ENCODE measurements at regions not wholly inside any gene's neighbourhood (a gene's known extent, or its start where the extent isn't known, plus 50 kb on each side); places are given as distances from the start of the nearest gene placed in this dataset.

GRCh38 chr5:88140396-88140855, 128.2 kb downstream of the TMEM161B start:
- peak overlapping the region; percentile 87 for H3K4me2 ChIP-seq
- 23% methylated on average over 15 of the region's 15 CpGs for WGBS (ENCODE audit: missing lambda C conversion rate)
- peak overlapping the region; percentile 43 for H3K4me3 ChIP-seq
- ATAC-seq (no peak), DNase-seq (ENCODE audit: low read depth in 1 of 2, low spot score in 1 of 2) (peak in 1 of 2 experiments; percentile 15), FAIRE-seq (no peak)
- no peaks in the 10 kb centered on the region for H3K9me3 ChIP-seq
- ChIA-PET CTCF (interaction anchor here (0.7 to 1.5 kb wide), 5 partner anchors 17 to 550 kb away, joined by 3 to 6 read pairs (median 3); no protein-coding TSS in a partner anchor), POLR2A (no interaction called here)
- TF ChIP-seq HMGXB4 (CRISPR knock-in tag; IDR thresholded peaks at IDR 0.05; ENCODE audit: borderline replicate concordance) (no peak), CBX8 (IDR thresholded peaks at IDR 0.05) (peak; percentile 36; the same call in 1 of the 2 replicates)
- H3K27ac ChIP-seq: no peak overlapping the region
- H3K4me1 ChIP-seq: peaks cover 5% of the 10 kb centered on the region; the same call in 1 of the 3 replicates

GRCh38 chr5:88130211-88130815, 138.3 kb downstream of the TMEM161B start:
- H3K4me1 ChIP-seq: no peaks in the 10 kb centered on the region
- H3K4me3 ChIP-seq: no peak overlapping the region
- CTCF ChIA-PET: interaction anchor here (1.8 kb wide), 1 partner anchor 550 kb away, joined by 4 read pairs; no protein-coding TSS in a partner anchor
- DNase-seq (ENCODE audit: low read depth in 1 of 2, low spot score in 1 of 2): no peak
- ATAC-seq: no peak
- 65% methylated on average over 5 of the region's 5 CpGs for WGBS (ENCODE audit: missing lambda C conversion rate)
- no peak for FAIRE-seq
- no peaks in the 10 kb centered on the region for H3K9me3 ChIP-seq
- POLR2A ChIA-PET: no interaction called here
- no peak overlapping the region for H3K27ac ChIP-seq
- no peak overlapping the region for H3K4me2 ChIP-seq
- TF ChIP-seq ZFP36 (IDR thresholded peaks at IDR 0.05; ENCODE audit: borderline replicate concordance, partially characterized antibody) (no peak), SREBF2 (IDR thresholded peaks at IDR 0.05) (no peak), ESRRA (IDR thresholded peaks at IDR 0.05; ENCODE audit: borderline replicate concordance, low read length) (no peak), HOXA7 (CRISPR knock-in tag; IDR thresholded peaks at IDR 0.05) (no peak), ATOH8 (CRISPR knock-in tag; IDR thresholded peaks at IDR 0.05; ENCODE audit: low read depth) (no peak), CBX8 (IDR thresholded peaks at IDR 0.05) (no peak), EP300 (IDR thresholded peaks at IDR 0.05) (no peak), HEYL (CRISPR knock-in tag; IDR thresholded peaks at IDR 0.05) (no peak), NR3C1 (IDR thresholded peaks at IDR 0.05) (no peak), EHMT2 (IDR thresholded peaks at IDR 0.05; ENCODE audit: low read depth) (no peak), RFX5 (IDR thresholded peaks at IDR 0.05) (no peak), BCL3 (IDR thresholded peaks at IDR 0.05) (no peak), CBX2 (IDR thresholded peaks at IDR 0.05; ENCODE audit: borderline replicate concordance, low read depth) (no peak), NPAS2 (CRISPR knock-in tag; IDR thresholded peaks at IDR 0.05; ENCODE audit: borderline replicate concordance) (no peak), HDAC2 (IDR thresholded peaks at IDR 0.05) (no peak), KDM5A (IDR thresholded peaks at IDR 0.05) (no peak)

- CTCF ChIA-PET: no interaction called here
- H3K4me3 ChIP-seq: no peak overlapping the region
- no peak overlapping the region for H3K4me2 ChIP-seq
- FAIRE-seq (no peak), DNase-seq (ENCODE audit: low read depth in 1 of 2, low spot score in 1 of 2) (no peak), ATAC-seq (no peak)
- 43% methylated on average over 2 of the region's 2 CpGs for WGBS (ENCODE audit: missing lambda C conversion rate)
- H3K27ac ChIP-seq: no peak overlapping the region
- no peaks in the 10 kb centered on the region for H3K4me1 ChIP-seq
- POLR2A ChIA-PET: no interaction called here
- no peak for TF ChIP-seq HOXB13 (CRISPR knock-in tag; IDR thresholded peaks at IDR 0.05; ENCODE audit: low read depth)
- TF ChIP-seq RAD21 (conservative IDR thresholded peaks at IDR 0.05 in 1 of 2, IDR thresholded peaks at IDR 0.05 in 1 of 2): no peak
- TF ChIP-seq E2F6 (IDR thresholded peaks at IDR 0.05; ENCODE audit: borderline replicate concordance, low read depth): no peak
- TF ChIP-seq ZC3H11A (IDR thresholded peaks at IDR 0.05): no peak
- TF ChIP-seq CBX2 (IDR thresholded peaks at IDR 0.05; ENCODE audit: borderline replicate concordance, low read depth): no peak
- TF ChIP-seq HMGXB4 (CRISPR knock-in tag; IDR thresholded peaks at IDR 0.05; ENCODE audit: borderline replicate concordance): no peak
- TF ChIP-seq TP53 (CRISPR knock-in tag; IDR thresholded peaks at IDR 0.05): no peak
- no peak for TF ChIP-seq EHF (CRISPR knock-in tag; IDR thresholded peaks at IDR 0.05)
- TF ChIP-seq FOXS1 (CRISPR knock-in tag; IDR thresholded peaks at IDR 0.05): no peak
- no peaks in the 10 kb centered on the region for H3K9me3 ChIP-seq
These were observed 139.8 kb downstream of the TMEM161B start for GRCh38 chr5:88128813-88129212.
